ENCODE measurements at regions not wholly inside any gene's neighbourhood (a gene's known extent, or its start where the extent isn't known, plus 50 kb on each side); places are given as distances from the start of the nearest gene placed in this dataset.
A peak's percentile ranks its signal among the peaks of the same experiment; 100 is the strongest.
"Not testable (repeated sequence)": the region's sequence is repeated elsewhere in the genome, so short reads cannot be mapped to it uniquely, and the experiment has no call there.

- DNase-seq, result no peak
Observed at GRCh38 chr4:148634476-148634875, 192.3 kb upstream of the NR3C2 start.

- DNase-seq, result no peak
Observed at GRCh38 chr4:148633720-148634119, 191.5 kb upstream of the NR3C2 start.

GRCh38 chr4:148632476-148632875 lies 190.3 kb upstream of the NR3C2 start:
- DNase-seq, result no peak

- no peak for DNase-seq
Observed at GRCh38 chr4:148630051-148630450, 187.8 kb upstream of the NR3C2 start.

GRCh38 chr4:148618856-148619255 lies 176.6 kb upstream of the NR3C2 start:
- no peak for DNase-seq

GRCh38 chr4:148608968-148609367 lies 166.8 kb upstream of the NR3C2 start:
- DNase-seq, result no peak

- not testable (repeated sequence) for DNase-seq
Observed at GRCh38 chr4:148598418-148599207, 156.4 kb upstream of the NR3C2 start.

- DNase-seq, result no peak
Observed at GRCh38 chr4:148589182-148589581, 147.0 kb upstream of the NR3C2 start.

GRCh38 chr4:148575577-148575976 lies 133.4 kb upstream of the NR3C2 start:
- DNase-seq, result no peak

GRCh38 chr4:148574911-148575310 lies 132.7 kb upstream of the NR3C2 start:
- DNase-seq, result no peak

- no peak for DNase-seq
Observed at GRCh38 chr4:148574502-148574901, 132.3 kb upstream of the NR3C2 start.

GRCh38 chr4:148574066-148574465 lies 131.9 kb upstream of the NR3C2 start:
- DNase-seq, result no peak

GRCh38 chr4:148573296-148573695 lies 131.1 kb upstream of the NR3C2 start:
- DNase-seq, result peak; percentile 3

- DNase-seq, result no peak
Observed at GRCh38 chr4:148565801-148566200, 123.6 kb upstream of the NR3C2 start.

GRCh38 chr4:148563684-148564083 lies 121.5 kb upstream of the NR3C2 start:
- DNase-seq, result peak; percentile 1

GRCh38 chr4:148561467-148561866 lies 119.3 kb upstream of the NR3C2 start:
- no peak for DNase-seq

GRCh38 chr4:148557793-148558192 lies 115.6 kb upstream of the NR3C2 start:
- DNase-seq, result no peak

GRCh38 chr4:148550788-148551187 lies 108.6 kb upstream of the NR3C2 start:
- DNase-seq, result no peak

GRCh38 chr4:148542922-148543623 lies 100.9 kb upstream of the NR3C2 start:
- no peak for DNase-seq

- DNase-seq, result no peak
Observed at GRCh38 chr4:148540622-148541326, 98.6 kb upstream of the NR3C2 start.

GRCh38 chr4:148539387-148539786 lies 97.2 kb upstream of the NR3C2 start:
- DNase-seq, result no peak

- not testable (repeated sequence) for DNase-seq
Observed at GRCh38 chr4:148533851-148534250, 91.6 kb upstream of the NR3C2 start.

GRCh38 chr4:148530114-148530513 lies 87.9 kb upstream of the NR3C2 start:
- DNase-seq, result no peak

- no peak for DNase-seq
Observed at GRCh38 chr4:148527571-148527970, 85.4 kb upstream of the NR3C2 start.
